ENCODE measurements at regions not wholly inside any gene's neighbourhood (a gene's known extent, or its start where the extent isn't known, plus 50 kb on each side); places are given as distances from the start of the nearest gene placed in this dataset.

DNA sequence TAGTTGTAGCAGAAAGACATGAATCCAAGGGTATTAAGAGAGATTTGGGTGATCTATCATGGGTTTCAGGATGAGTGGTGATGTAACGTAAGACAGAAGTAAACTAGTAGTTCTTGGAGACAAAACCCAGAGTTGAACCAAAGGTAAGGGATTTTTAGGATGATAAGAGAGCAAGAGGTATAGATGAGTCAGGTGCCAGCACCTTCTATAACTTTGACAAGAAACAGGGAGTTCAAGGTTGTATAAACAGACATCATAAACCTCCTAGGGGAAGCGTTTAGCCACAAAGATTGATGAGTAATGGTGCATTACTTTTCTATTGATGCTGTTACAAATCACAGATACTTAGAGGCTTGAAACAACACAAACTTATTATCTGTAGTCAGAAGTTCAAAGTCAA, 447.3 kb upstream of the ARHGEF26 start:
- no peaks in the 10 kb centered on the region for H3K27me3 ChIP-seq
- H3K9me3 ChIP-seq (ENCODE audit: low read depth): no peaks in the 10 kb centered on the region
- no peaks in the 10 kb centered on the region for H3K36me3 ChIP-seq (replicated peaks; ENCODE audit: insufficient read depth, low read depth)
- WGBS (ENCODE audit: low lambda C conversion rate, missing lambda C conversion rate): 34% methylated on average over 2 of the region's 2 CpGs
- H3K27ac ChIP-seq: peak overlapping the region; percentile 21
- peaks cover 5% of the 10 kb centered on the region for H3K4me1 ChIP-seq (ENCODE audit: insufficient read depth)
- DNase-seq (ENCODE audit: low spot score): peak; percentile 17
- no peaks in the 10 kb centered on the region for H4K20me1 ChIP-seq (ENCODE audit: insufficient read depth, poor library complexity, severe bottlenecking)
- no peak overlapping the region for H3K4me2 ChIP-seq
- no peaks in the 10 kb centered on the region for H3K79me2 ChIP-seq
- TF ChIP-seq EZH2 (IDR thresholded peaks at IDR 0.05; ENCODE audit: borderline replicate concordance) (no peak), EZH2phosphoT487 (IDR thresholded peaks at IDR 0.05; ENCODE audit: low read depth, severe bottlenecking, unreplicated experiment) (no peak)
- TF ChIP-seq, protein P1, sequence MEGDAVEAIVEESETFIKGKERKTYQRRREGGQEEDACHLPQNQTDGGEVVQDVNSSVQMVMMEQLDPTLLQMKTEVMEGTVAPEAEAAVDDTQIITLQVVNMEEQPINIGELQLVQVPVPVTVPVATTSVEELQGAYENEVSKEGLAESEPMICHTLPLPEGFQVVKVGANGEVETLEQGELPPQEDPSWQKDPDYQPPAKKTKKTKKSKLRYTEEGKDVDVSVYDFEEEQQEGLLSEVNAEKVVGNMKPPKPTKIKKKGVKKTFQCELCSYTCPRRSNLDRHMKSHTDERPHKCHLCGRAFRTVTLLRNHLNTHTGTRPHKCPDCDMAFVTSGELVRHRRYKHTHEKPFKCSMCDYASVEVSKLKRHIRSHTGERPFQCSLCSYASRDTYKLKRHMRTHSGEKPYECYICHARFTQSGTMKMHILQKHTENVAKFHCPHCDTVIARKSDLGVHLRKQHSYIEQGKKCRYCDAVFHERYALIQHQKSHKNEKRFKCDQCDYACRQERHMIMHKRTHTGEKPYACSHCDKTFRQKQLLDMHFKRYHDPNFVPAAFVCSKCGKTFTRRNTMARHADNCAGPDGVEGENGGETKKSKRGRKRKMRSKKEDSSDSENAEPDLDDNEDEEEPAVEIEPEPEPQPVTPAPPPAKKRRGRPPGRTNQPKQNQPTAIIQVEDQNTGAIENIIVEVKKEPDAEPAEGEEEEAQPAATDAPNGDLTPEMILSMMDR (IDR thresholded peaks at IDR 0.05; ENCODE audit: poor library complexity): no peak
- no peak overlapping the region for H2AFZ ChIP-seq
- no peak overlapping the region for H3K4me3 ChIP-seq
- H3K9me2 ChIP-seq (replicated peaks; ENCODE audit: insufficient read depth): no peaks in the 10 kb centered on the region

DNA sequence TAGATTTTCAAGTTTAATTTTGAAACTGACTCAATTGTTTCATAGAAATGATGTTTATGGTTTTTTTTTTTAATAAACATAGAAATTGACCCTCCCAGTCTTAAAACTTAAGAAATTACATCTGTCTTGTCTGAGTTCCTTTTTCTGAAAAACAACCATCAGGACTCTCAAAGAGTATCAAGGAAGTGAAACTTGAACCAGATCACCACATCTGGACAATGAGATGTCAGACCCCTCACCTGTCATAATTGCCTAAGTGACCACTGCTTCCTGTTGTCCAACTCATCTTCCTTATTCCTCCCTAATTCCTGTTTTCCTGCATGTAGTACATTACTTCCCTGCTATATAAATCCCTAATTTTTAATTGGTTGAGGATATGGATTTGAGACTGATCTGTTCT, 441.5 kb upstream of the ARHGEF26 start:
- Histone ChIP-seq H3K27ac (no peak overlapping the region), H2AFZ (no peak overlapping the region)
- TF ChIP-seq EZH2 (IDR thresholded peaks at IDR 0.05; ENCODE audit: borderline replicate concordance): no peak
- TF ChIP-seq EZH2phosphoT487 (IDR thresholded peaks at IDR 0.05; ENCODE audit: low read depth, severe bottlenecking, unreplicated experiment): no peak
- TF ChIP-seq, protein P1 (IDR thresholded peaks at IDR 0.05; ENCODE audit: poor library complexity): no peak

DNA sequence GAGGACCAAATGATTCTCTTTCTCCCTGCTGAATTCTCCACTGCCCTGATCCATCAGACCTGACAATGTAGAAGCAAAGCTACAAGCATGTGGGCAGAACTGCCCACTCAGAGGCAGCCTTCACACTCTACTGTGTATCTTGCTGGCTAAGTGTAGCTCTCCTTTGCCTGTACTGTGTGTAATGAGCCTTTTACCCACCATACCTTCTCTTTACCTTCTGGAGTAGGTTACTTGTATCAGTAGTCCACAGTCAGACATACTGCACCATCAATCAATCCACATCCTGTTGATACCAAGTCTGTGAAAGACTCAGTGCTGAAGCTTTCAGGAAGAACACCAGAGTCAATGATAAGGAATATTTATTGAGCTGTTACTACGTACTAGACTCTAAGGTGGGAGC, 440.7 kb upstream of the ARHGEF26 start:
- H3K36me3 ChIP-seq (replicated peaks; ENCODE audit: insufficient read depth, low read depth): no peaks in the 10 kb centered on the region
- no peak overlapping the region for H3K4me3 ChIP-seq
- H3K4me2 ChIP-seq: no peak overlapping the region
- DNase-seq (ENCODE audit: low spot score): no peak
- TF ChIP-seq EZH2phosphoT487 (IDR thresholded peaks at IDR 0.05; ENCODE audit: low read depth, severe bottlenecking, unreplicated experiment): no peak
- TF ChIP-seq, protein P1 (IDR thresholded peaks at IDR 0.05; ENCODE audit: poor library complexity): no peak
- H3K9me2 ChIP-seq (replicated peaks; ENCODE audit: insufficient read depth): no peaks in the 10 kb centered on the region
- no peaks in the 10 kb centered on the region for H3K27me3 ChIP-seq
- H3K27ac ChIP-seq: no peak overlapping the region
- no peak overlapping the region for H2AFZ ChIP-seq
- no peaks in the 10 kb centered on the region for H3K79me2 ChIP-seq
- no peaks in the 10 kb centered on the region for H4K20me1 ChIP-seq (ENCODE audit: insufficient read depth, poor library complexity, severe bottlenecking)
- H3K9me3 ChIP-seq (ENCODE audit: low read depth): no peaks in the 10 kb centered on the region
- H3K4me1 ChIP-seq (ENCODE audit: insufficient read depth): peaks cover 3% of the 10 kb centered on the region
- WGBS (ENCODE audit: low lambda C conversion rate, missing lambda C conversion rate): 73% methylated on average over 1 of the region's 1 CpG

More for the DNA sequence above, 441.5 kb upstream of the ARHGEF26 start:
- no peak for DNase-seq (ENCODE audit: low spot score)
- Histone ChIP-seq H3K9me3 (ENCODE audit: low read depth) (no peaks in the 10 kb centered on the region), H3K27me3 (no peaks in the 10 kb centered on the region), H3K4me1 (ENCODE audit: insufficient read depth) (peaks cover 3% of the 10 kb centered on the region), H3K9me2 (replicated peaks; ENCODE audit: insufficient read depth) (no peaks in the 10 kb centered on the region), H3K36me3 (replicated peaks; ENCODE audit: insufficient read depth, low read depth) (no peaks in the 10 kb centered on the region), H4K20me1 (ENCODE audit: insufficient read depth, poor library complexity, severe bottlenecking) (no peaks in the 10 kb centered on the region), H3K4me2 (no peak overlapping the region), H3K4me3 (no peak overlapping the region), H3K79me2 (no peaks in the 10 kb centered on the region)

DNA sequence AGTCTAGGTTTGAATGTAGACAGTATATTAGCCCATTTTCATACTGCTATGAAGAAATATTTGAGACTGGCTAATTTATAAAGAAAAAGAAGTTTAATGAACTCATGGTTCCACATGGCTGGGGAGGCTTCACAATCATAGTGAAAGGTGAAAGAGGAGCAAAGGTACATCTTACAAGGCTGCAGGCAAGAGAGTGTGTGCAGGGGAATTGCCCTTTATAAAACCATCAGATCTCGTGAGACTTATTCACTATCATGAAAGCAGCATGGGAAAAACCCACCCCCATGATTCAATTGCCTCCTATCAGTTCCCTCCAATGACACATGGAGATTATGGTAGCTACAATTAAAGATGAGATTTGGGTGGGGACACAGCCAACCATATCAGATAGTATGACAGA, 440.1 kb upstream of the ARHGEF26 start:
- H3K36me3 ChIP-seq (replicated peaks; ENCODE audit: insufficient read depth, low read depth): no peaks in the 10 kb centered on the region
- H4K20me1 ChIP-seq (ENCODE audit: insufficient read depth, poor library complexity, severe bottlenecking): no peaks in the 10 kb centered on the region
- no peaks in the 10 kb centered on the region for H3K27me3 ChIP-seq
- H3K9me3 ChIP-seq (ENCODE audit: low read depth): no peaks in the 10 kb centered on the region
- DNase-seq (ENCODE audit: low spot score): no peak
- H3K79me2 ChIP-seq: no peaks in the 10 kb centered on the region
- H3K4me2 ChIP-seq: no peak overlapping the region
- no peak overlapping the region for H3K4me3 ChIP-seq
- H3K27ac ChIP-seq: no peak overlapping the region
- peaks cover 3% of the 10 kb centered on the region for H3K4me1 ChIP-seq (ENCODE audit: insufficient read depth)
- no peak for TF ChIP-seq EZH2 (IDR thresholded peaks at IDR 0.05; ENCODE audit: borderline replicate concordance)
- TF ChIP-seq, protein P1 (IDR thresholded peaks at IDR 0.05; ENCODE audit: poor library complexity): no peak
- no peak for TF ChIP-seq EZH2phosphoT487 (IDR thresholded peaks at IDR 0.05; ENCODE audit: low read depth, severe bottlenecking, unreplicated experiment)
- 100% methylated on average over 1 of the region's 1 CpG for WGBS (ENCODE audit: low lambda C conversion rate, missing lambda C conversion rate)
- no peak overlapping the region for H2AFZ ChIP-seq
- H3K9me2 ChIP-seq (replicated peaks; ENCODE audit: insufficient read depth): no peaks in the 10 kb centered on the region
